K562 (cell line): ENCODE measurements at regions not wholly inside any gene's neighbourhood (a gene's known extent, or its start where the extent isn't known, plus 50 kb on each side); places are given as distances from the start of the nearest gene placed in this dataset.

Experiments
- ARNT ChIP-seq, 2 experiments: fragments of 450-650 bp; IDR thresholded peaks; 2 replicates each; pipeline ENCODE4 v1.6.1; 2016; ENCODE audit warnings: mild to moderate bottlenecking in 1 of 2
- BMI1 ChIP-seq: fragments of 150-350 bp; IDR thresholded peaks from 2 replicates; pipeline ENCODE4 v1.6.1; 2014; ENCODE audit warnings: low read length
- BRCA1 ChIP-seq, 2 experiments: fragments of 450-650 bp in 1 of 2; sonication (generic) in 1 of 2; formaldehyde crosslinking in 1 of 2; IDR thresholded peaks; 2 replicates each; pipeline versions ENCODE4 v1.5.0 to v1.6.1; 2017 to 2020; ENCODE audit warnings: mild to moderate bottlenecking in 1 of 2, missing genetic modification reagents in 1 of 2
- CAMTA2 ChIP-seq: fragments of 250-450 bp; sonication (Bioruptor Pico); conservative IDR thresholded peaks from 2 replicates; pipeline ENCODE4 v1.5.1; 2022
- CTCF ChIP-seq, 3 experiments: IDR thresholded peaks in 2 of 3; conservative IDR thresholded peaks in 1 of 3; 2 replicates each; pipeline ENCODE4 v1.5.1; 2011 to 2012; ENCODE audit warnings: low read length in 3 of 3, mild to moderate bottlenecking in 3 of 3, control low read depth in 2 of 3, improper control_type of control experiment in 1 of 3, inconsistent platforms in 1 of 3, low read depth in 1 of 3, mixed read lengths in 1 of 3, moderate library complexity in 1 of 3; ENCODE audit not compliant: insufficient read depth in 2 of 3
- GABPA ChIP-seq: fragments of 200-800 bp; sonication (Bioruptor generic); conservative IDR thresholded peaks from 2 replicates; pipeline ENCODE4 v1.6.1; 2016; ENCODE audit warnings: low read depth, missing genetic modification characterization, missing compliant biosample characterization
- KLF1 ChIP-seq: fragments of 450-650 bp; IDR thresholded peaks from 2 replicates; pipeline ENCODE4 v1.6.1; 2016; ENCODE audit warnings: missing genetic modification characterization, missing compliant biosample characterization
- KLF13 ChIP-seq: fragments of 450-650 bp; IDR thresholded peaks from 2 replicates; pipeline ENCODE4 v1.6.1; 2016; ENCODE audit warnings: missing genetic modification characterization, low read depth, mild to moderate bottlenecking, missing compliant biosample characterization, moderate library complexity, borderline replicate concordance
- NCOA1 ChIP-seq: fragments of 450-650 bp; IDR thresholded peaks from 2 replicates; pipeline ENCODE4 v1.6.1; 2016; ENCODE audit warnings: low read depth
- POLR2AphosphoS5 ChIP-seq: IDR thresholded peaks from 2 replicates; pipeline ENCODE4 v1.6.1; 2011; ENCODE audit warnings: mild to moderate bottlenecking, low read depth, low read length, moderate library complexity; ENCODE audit not compliant: control insufficient read depth, insufficient read depth
- SMARCA5 ChIP-seq: fragments of 450-650 bp; IDR thresholded peaks from 2 replicates; pipeline ENCODE4 v1.6.1; 2016
- SMC3 ChIP-seq: conservative IDR thresholded peaks from 2 replicates; pipeline ENCODE4 v1.6.1; 2011; ENCODE audit warnings: low read depth, low read length, improper control_type of control experiment; ENCODE audit not compliant: insufficient read depth
- STAT5A ChIP-seq: IDR thresholded peaks from 2 replicates; pipeline ENCODE4 v1.6.1; 2012; ENCODE audit warnings: low read length, inconsistent platforms, borderline replicate concordance

GRCh38 chr19:46915386-46915785 is 54.6 kb downstream of the ARHGAP35 start:
- TF ChIP-seq CTCF (IDR thresholded peaks at IDR 0.05 in 2 of 3, conservative IDR thresholded peaks at IDR 0.05 in 1 of 3; ENCODE audit: insufficient read depth in 2 of 3, low read depth in 1 of 3, low read length in 3 of 3) (no peak), POLR2AphosphoS5 (no peak), BRCA1 (IDR thresholded peaks at IDR 0.05) (no peak), BRCA1 (CRISPR knock-in tag; IDR thresholded peaks at IDR 0.05) (no peak), KLF1 (tag) (no peak), NCOA1 (no peak), KLF13 (tag) (no peak), GABPA (tag) (no peak), BMI1 (no peak), ARNT (IDR thresholded peaks at IDR 0.05) (no peak), STAT5A (no peak), CAMTA2 (CRISPR knock-in tag) (no peak), SMARCA5 (no peak), SMC3 (no peak)
